ENCODE measurements at regions not wholly inside any gene's neighbourhood (a gene's known extent, or its start where the extent isn't known, plus 50 kb on each side); places are given as distances from the start of the nearest gene placed in this dataset.

DNA sequence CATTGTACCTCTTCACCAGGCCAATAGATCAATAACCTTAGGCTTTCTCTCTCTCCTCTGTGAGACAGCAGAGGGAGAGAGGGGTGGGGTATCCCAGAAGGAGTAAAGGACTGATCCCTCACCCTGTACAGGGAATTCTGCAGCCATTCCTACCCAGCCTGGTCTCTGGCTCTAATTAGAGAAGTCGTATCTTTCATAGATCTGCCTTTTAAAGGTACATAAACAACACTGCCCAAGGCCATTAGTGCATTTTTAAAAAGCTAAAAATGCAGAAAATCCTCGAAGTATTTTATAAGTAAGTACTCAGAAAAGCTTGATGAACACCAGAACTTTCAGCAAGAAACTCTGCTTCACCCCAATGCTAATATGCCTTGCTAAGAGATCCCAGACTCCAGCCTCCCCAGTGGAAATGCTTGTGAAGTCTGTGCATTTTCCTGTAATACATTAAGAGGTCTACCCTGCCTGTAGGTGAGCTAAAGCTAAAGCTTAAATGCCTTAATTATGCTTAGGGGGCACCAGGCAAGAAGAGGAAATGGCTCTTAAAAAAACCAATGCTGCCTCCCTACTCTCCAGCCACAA is 200.0 kb upstream of the ANKRD55 start:
- Histone ChIP-seq H3K9me3 (no peaks in the 10 kb centered on the region), H3K4me3 (ENCODE audit: low read depth in 1 of 2, low read length in 1 of 2) (no peak overlapping the region), H3K27me3 (no peaks in the 10 kb centered on the region), H3K36me3 (no peaks in the 10 kb centered on the region), H3K27ac (no peak overlapping the region), H3K4me1 (ENCODE audit: control insufficient read depth in 1 of 2, insufficient read depth in 1 of 2, low read depth in 1 of 2, low read length in 1 of 2) (no peaks in the 10 kb centered on the region)
- no peak for TF ChIP-seq CTCF (IDR thresholded peaks at IDR 0.05)

DNA sequence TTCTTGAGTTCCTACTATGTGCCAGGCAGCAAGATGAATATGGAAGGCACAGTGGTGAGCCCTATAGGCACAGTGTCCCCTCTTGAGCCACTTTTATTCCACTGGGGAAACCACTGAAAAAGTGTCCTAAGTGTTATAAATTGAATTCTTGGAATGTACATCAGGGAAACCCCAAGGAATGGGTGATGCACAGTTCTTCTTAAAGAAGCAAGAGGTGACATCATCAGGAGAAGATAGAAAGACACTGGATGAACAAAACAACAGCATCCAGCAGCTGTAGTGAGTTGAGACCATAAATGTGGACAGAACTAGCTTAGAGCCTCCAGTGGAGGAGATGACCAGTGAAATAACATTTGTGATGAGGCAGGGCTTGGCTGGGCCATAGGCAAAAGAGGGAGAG is 199.2 kb upstream of the ANKRD55 start:
- no peaks in the 10 kb centered on the region for H3K36me3 ChIP-seq
- no peaks in the 10 kb centered on the region for H3K4me1 ChIP-seq (ENCODE audit: control insufficient read depth in 1 of 2, insufficient read depth in 1 of 2, low read depth in 1 of 2, low read length in 1 of 2)
- H3K9me3 ChIP-seq, result no peaks in the 10 kb centered on the region
- no peak for TF ChIP-seq CTCF (IDR thresholded peaks at IDR 0.05)
- no peak overlapping the region for H3K27ac ChIP-seq
- no peak overlapping the region for H3K4me3 ChIP-seq (ENCODE audit: low read depth in 1 of 2, low read length in 1 of 2)
- H3K27me3 ChIP-seq, result no peaks in the 10 kb centered on the region

DNA sequence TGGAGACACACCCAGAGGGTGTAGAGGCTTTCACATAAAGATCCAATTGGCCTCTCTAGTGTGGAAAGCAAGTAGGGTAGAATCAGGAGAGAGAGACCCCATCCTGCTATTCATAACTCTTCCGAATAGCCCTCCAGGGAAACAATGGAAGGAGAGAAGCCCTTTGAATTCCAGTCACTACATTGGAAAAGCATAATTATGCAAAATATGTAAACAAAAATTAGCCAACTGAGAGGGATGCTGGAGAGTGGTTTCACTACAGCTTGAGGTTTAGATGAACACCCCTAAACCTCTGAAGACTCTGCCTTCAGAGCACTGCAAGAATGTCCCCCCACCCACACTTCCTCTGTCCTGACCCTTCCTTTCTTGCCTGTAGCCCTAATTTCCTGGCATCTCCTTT is 197.3 kb upstream of the ANKRD55 start:
- Histone ChIP-seq H3K4me1 (ENCODE audit: control insufficient read depth in 1 of 2, insufficient read depth in 1 of 2, low read depth in 1 of 2, low read length in 1 of 2) (no peaks in the 10 kb centered on the region), H3K27ac (no peak overlapping the region), H3K9me3 (no peaks in the 10 kb centered on the region), H3K36me3 (no peaks in the 10 kb centered on the region), H3K4me3 (ENCODE audit: low read depth in 1 of 2, low read length in 1 of 2) (no peak overlapping the region), H3K27me3 (no peaks in the 10 kb centered on the region)
- no peak for TF ChIP-seq CTCF (IDR thresholded peaks at IDR 0.05)

DNA sequence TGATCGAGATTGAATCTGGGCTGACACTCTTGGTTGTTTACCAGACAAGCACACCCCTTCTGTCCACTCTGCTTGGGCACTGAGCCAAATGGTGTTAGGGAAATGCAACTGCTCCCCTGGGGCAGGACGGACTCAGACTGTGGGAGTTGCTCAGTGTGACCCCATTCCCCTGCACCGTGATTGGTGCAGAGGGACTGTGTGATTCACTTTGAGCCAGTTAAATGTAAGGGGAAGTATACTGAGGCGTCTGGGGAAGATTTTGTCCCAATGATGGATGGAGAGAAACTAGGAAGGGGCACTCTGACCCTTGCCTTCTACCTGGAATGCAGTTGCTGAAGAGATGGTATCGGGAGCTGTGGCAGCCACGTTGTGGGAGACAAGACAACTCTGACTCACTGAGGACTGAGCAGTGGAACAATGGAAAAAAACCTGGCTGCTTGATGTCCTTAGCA is 196.0 kb upstream of the ANKRD55 start:
- Histone ChIP-seq H3K4me1 (ENCODE audit: control insufficient read depth in 1 of 2, insufficient read depth in 1 of 2, low read depth in 1 of 2, low read length in 1 of 2) (no peaks in the 10 kb centered on the region), H3K4me3 (ENCODE audit: low read depth in 1 of 2, low read length in 1 of 2) (no peak overlapping the region), H3K27me3 (no peaks in the 10 kb centered on the region), H3K36me3 (no peaks in the 10 kb centered on the region), H3K9me3 (no peaks in the 10 kb centered on the region), H3K27ac (no peak overlapping the region)
- TF ChIP-seq CTCF (IDR thresholded peaks at IDR 0.05), result no peak

DNA sequence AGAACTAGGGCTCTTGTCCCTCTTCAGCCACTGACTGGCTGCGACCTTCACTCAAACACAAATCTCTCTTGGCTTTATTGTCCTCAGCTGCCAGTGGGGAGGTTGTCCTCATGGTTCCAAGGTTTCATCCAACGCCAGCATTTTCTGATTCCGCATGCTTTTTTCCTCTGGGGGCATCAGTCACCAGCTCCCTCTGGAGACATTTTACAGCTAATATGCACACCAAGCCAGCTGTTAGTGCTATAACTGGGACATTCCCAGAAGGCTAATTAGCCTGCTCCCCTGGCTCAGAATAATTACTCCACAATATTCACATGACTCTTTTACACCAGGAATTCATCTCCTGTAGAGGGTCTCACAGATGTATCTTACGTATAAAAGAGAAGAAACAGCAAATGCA is 193.6 kb upstream of the ANKRD55 start:
- Histone ChIP-seq H3K27me3 (no peaks in the 10 kb centered on the region), H3K36me3 (no peaks in the 10 kb centered on the region), H3K27ac (no peak overlapping the region), H3K9me3 (no peaks in the 10 kb centered on the region), H3K4me3 (ENCODE audit: low read depth in 1 of 2, low read length in 1 of 2) (no peak overlapping the region), H3K4me1 (ENCODE audit: control insufficient read depth in 1 of 2, insufficient read depth in 1 of 2, low read depth in 1 of 2, low read length in 1 of 2) (no peaks in the 10 kb centered on the region)
- TF ChIP-seq CTCF (IDR thresholded peaks at IDR 0.05), result no peak

All from neutrophil (primary cell).